Lower lobe of right lung (tissue), 2 donors: ENCODE measurements at regions not wholly inside any gene's neighbourhood (a gene's known extent, or its start where the extent isn't known, plus 50 kb on each side); places are given as distances from the start of the nearest gene placed in this dataset.
A peak's percentile ranks its signal among the peaks of the same experiment; 100 is the strongest.

Experiments
- ATAC-seq, 2 donors: fragments of 200-7000 bp; cut with Tn5 transposase; one replicate each; pipeline ENCODE4 v1.9.1; 2020 to 2022; ENCODE audit warnings: mild to moderate bottlenecking in 2 of 2, moderate library complexity in 2 of 2
- DNase-seq: peaks from one replicate; pipeline ENCODE4 v3.0.0-alpha.2; 2020
- H3K27ac ChIP-seq: fragments of 200-600 bp; one replicate; pipeline ENCODE4 v1.8.0; 2022
- H3K27me3 ChIP-seq: fragments of 200-600 bp; one replicate; pipeline ENCODE4 v1.8.0; 2022; ENCODE audit warnings: low read depth
- H3K36me3 ChIP-seq: fragments of 200-600 bp; one replicate; pipeline ENCODE4 v1.8.0; 2022; ENCODE audit warnings: mild to moderate bottlenecking
- H3K4me1 ChIP-seq: fragments of 200-600 bp; one replicate; pipeline ENCODE4 v1.8.0; 2022
- H3K4me3 ChIP-seq: fragments of 200-600 bp; one replicate; pipeline ENCODE4 v1.8.0; 2022; ENCODE audit warnings: mild to moderate bottlenecking
- H3K9me3 ChIP-seq: fragments of 200-600 bp; one replicate; pipeline ENCODE4 v1.8.0; 2022
- intact Hi-C: fragments of 100-400 bp; cut with DNase I; formaldehyde crosslinking; loops from one replicate; pipeline ENCODE4 v1.11.0; 2022
- TF ChIP-seq, protein P1 (sequence below): fragments of 200-600 bp; IDR thresholded peaks from one replicate; pipeline ENCODE4 v1.8.0; 2022; ENCODE audit warnings: antibody characterized with exemption, mild to moderate bottlenecking
- donor health status: DM: no; HTN: yes; CAD: no; lungs with severe emphysema.

DNA sequence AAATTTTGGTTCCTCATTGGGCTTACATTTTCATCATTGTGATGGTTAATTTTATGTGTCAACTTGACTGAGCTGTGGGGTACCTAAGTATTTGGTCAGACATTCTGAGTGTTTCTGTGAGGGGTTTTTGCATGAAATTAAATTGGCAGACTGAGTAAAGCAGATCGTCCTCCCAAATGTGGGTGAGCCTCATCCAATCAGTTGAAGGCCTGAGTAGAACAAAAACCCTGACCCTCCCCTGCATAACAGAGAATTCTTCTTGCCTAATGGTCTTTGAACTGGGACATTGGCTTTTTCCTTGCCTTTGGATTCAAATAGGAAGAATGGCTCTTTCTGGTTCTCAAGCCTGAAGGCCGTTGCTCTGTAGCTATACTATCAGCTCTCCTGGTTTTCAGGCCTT is 59.1 kb upstream of the JUN start:
- no peak overlapping the region for H3K27ac ChIP-seq
- intact Hi-C loops: no loop called here
- no peaks in the 10 kb centered on the region for H3K27me3 ChIP-seq
- TF ChIP-seq, protein P1, sequence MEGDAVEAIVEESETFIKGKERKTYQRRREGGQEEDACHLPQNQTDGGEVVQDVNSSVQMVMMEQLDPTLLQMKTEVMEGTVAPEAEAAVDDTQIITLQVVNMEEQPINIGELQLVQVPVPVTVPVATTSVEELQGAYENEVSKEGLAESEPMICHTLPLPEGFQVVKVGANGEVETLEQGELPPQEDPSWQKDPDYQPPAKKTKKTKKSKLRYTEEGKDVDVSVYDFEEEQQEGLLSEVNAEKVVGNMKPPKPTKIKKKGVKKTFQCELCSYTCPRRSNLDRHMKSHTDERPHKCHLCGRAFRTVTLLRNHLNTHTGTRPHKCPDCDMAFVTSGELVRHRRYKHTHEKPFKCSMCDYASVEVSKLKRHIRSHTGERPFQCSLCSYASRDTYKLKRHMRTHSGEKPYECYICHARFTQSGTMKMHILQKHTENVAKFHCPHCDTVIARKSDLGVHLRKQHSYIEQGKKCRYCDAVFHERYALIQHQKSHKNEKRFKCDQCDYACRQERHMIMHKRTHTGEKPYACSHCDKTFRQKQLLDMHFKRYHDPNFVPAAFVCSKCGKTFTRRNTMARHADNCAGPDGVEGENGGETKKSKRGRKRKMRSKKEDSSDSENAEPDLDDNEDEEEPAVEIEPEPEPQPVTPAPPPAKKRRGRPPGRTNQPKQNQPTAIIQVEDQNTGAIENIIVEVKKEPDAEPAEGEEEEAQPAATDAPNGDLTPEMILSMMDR: no peak
- H3K4me3 ChIP-seq: no peak overlapping the region
- no peaks in the 10 kb centered on the region for H3K9me3 ChIP-seq
- ATAC-seq (no peak), DNase-seq (no peak)
- no peaks in the 10 kb centered on the region for H3K36me3 ChIP-seq
- H3K4me1 ChIP-seq: no peaks in the 10 kb centered on the region

DNA sequence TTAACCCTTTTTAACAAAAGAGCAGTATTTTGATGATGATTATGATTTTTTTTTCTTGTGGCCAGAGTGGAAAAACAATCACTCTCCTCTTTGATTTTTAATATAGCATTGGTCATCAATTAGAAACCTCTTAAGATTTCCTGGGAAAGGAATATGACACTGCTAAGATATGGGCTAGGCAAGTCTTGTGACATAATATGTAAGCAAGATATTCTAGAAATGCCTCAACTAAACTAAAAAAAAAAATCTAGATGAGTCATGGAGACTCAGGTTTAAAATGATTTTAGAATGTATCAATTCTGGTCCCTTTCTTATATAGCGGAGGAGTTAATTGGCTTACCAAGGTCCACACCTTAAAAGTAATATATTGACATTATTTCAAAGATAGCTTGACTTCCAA is 60.3 kb upstream of the JUN start:
- no peak overlapping the region for H3K27ac ChIP-seq
- no peak for DNase-seq
- no peaks in the 10 kb centered on the region for H3K9me3 ChIP-seq
- no peak overlapping the region for H3K4me3 ChIP-seq
- ATAC-seq: no peak
- intact Hi-C loops: no loop called here
- H3K4me1 ChIP-seq: peaks cover 11% of the 10 kb centered on the region
- no peaks in the 10 kb centered on the region for H3K27me3 ChIP-seq
- TF ChIP-seq, protein P1: no peak
- H3K36me3 ChIP-seq: no peaks in the 10 kb centered on the region

DNA sequence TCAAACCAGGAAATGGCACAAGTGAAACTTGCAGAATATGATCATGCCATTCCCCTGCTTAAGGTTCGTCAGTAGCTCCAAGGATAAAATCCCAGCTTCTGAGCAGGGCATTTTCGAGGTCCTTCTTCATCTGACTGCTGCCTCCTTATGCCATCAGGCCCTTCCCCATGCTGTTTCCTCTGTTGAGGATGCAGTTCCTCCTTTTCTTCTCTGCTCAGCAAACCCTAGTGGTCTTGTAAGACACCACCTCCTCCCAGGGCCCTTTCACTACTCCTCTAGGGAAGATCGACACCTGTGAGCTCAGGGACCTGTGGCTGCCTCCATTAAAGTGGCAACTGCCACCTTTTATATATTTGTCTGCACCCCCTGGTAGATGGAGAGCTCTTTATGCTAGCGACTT is 62.1 kb upstream of the JUN start:
- no peak for ATAC-seq
- Histone ChIP-seq H3K27me3 (no peaks in the 10 kb centered on the region), H3K4me1 (peaks cover 16% of the 10 kb centered on the region), H3K36me3 (no peaks in the 10 kb centered on the region), H3K27ac (no peak overlapping the region), H3K4me3 (no peak overlapping the region), H3K9me3 (no peaks in the 10 kb centered on the region)
- no peak for DNase-seq
- TF ChIP-seq, protein P1: no peak
- intact Hi-C loops: no loop called here

DNA sequence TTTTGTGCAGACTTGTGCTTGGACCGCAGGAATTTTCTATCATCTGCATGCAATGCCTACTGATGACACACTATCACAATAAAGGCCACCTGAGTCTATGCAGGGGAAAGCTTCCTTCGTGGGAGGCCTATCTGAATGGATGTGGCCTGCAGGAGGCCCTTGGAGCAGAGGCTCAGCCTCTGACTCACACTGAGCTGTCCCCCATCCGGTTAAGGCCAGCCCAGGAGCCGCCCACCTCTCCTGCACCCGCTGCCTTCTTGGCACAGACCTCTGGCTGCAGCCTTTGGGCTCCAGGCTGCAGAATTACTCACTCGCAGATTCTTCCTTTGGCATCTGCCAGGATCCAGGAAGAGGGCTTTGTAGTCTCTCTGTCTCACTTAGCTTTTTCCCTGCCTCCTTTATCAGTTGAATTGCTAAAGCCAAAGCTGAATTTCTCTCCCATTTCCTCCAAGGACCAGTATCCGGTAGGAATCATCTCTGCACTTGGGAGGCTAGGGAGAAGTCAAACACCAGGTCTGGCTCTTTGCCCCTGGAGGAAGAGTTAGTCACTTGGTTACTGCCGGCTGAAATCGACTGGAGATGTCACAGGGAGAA is 65.1 kb upstream of the JUN start:
- Histone ChIP-seq H3K27me3 (no peaks in the 10 kb centered on the region), H3K4me1 (peaks cover 16% of the 10 kb centered on the region), H3K36me3 (no peaks in the 10 kb centered on the region), H3K27ac (peak overlapping the region; percentile 59), H3K9me3 (no peaks in the 10 kb centered on the region), H3K4me3 (no peak overlapping the region)
- intact Hi-C loops: no loop called here
- ATAC-seq (peak; percentile 69 to 70), DNase-seq (no peak)
- TF ChIP-seq, protein P1: no peak

DNA sequence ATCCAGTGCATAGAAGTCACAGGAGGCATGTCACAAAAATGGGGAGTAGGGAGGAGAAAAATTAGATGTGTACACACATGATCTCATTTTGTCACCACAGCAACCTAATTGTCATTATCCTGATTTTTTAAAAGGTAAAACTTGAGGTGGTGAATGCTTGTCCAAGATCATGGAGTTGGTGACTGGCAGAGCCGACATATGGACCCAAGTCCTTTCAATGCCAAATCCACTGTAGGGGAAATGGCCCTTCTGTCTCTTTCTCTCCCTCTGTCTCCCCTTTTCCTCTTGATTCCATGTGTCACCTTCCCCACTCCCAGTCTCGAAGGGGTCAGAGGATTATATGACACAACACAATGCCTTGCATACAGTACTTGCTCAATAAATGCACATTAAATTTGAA is 65.7 kb upstream of the JUN start:
- intact Hi-C loops: no loop called here
- TF ChIP-seq, protein P1: no peak
- Histone ChIP-seq H3K4me1 (peaks cover 21% of the 10 kb centered on the region), H3K9me3 (no peaks in the 10 kb centered on the region), H3K4me3 (no peak overlapping the region), H3K27me3 (no peaks in the 10 kb centered on the region), H3K27ac (peak overlapping the region; percentile 59), H3K36me3 (no peaks in the 10 kb centered on the region)
- DNase-seq (no peak), ATAC-seq (no peak)

DNA sequence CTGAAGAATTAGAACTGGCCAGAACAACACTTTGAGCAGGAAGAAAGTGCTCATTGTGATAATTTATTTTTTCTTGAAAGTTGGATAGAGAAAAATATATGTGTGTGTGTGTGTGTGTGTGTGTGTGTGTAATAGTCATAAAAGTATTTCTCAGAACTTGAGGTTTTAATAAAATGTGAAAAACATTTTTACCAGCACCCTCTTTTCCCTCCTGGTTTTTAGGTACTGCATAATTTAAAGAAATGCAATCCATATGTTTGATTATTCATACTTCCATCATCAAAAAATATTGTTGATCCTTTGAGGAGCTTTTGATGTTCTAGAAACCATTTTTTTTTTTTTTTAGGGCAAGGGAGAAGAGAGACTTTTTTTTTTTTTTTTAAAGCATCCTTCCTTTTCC is 66.8 kb upstream of the JUN start:
- Histone ChIP-seq H3K27ac (no peak overlapping the region), H3K4me1 (peaks cover 31% of the 10 kb centered on the region), H3K36me3 (no peaks in the 10 kb centered on the region), H3K4me3 (no peak overlapping the region), H3K27me3 (no peaks in the 10 kb centered on the region), H3K9me3 (no peaks in the 10 kb centered on the region)
- DNase-seq (no peak), ATAC-seq (no peak)
- intact Hi-C loops: no loop called here
- TF ChIP-seq, protein P1: no peak
